ENCODE measurements at regions not wholly inside any gene's neighbourhood (a gene's known extent, or its start where the extent isn't known, plus 50 kb on each side); places are given as distances from the start of the nearest gene placed in this dataset.
"Not testable (repeated sequence)": the region's sequence is repeated elsewhere in the genome, so short reads cannot be mapped to it uniquely, and the experiment has no call there.

- H3K4me3 ChIP-seq: no peak overlapping the region
- H3K9ac ChIP-seq (ENCODE audit: insufficient read length): no peak overlapping the region
- DNase-seq (ENCODE audit: low read depth, low spot score): no peak
- no peaks in the 10 kb centered on the region for H3K36me3 ChIP-seq (ENCODE audit: insufficient read depth, low read length)
- H3K27ac ChIP-seq: no peak overlapping the region
- H3K9me3 ChIP-seq (ENCODE audit: low read depth, low read length): no peaks in the 10 kb centered on the region
- TF ChIP-seq EZH2 (IDR thresholded peaks at IDR 0.05) (no peak), FOXP2 (optimal IDR thresholded peaks at IDR 0.05; ENCODE audit: control extremely low read depth, extremely low read length, insufficient read depth) (no peak), POLR2AphosphoS5 (IDR thresholded peaks at IDR 0.05; ENCODE audit: borderline replicate concordance, low read depth, low read length) (no peak)
Observed at GRCh38 chr4:181834071-181834470, 409.1 kb upstream of the TENM3 start.

GRCh38 chr4:181835348-181835747 is 407.9 kb upstream of the TENM3 start:
- DNase-seq (ENCODE audit: low read depth, low spot score): no peak
- no peak overlapping the region for H3K27ac ChIP-seq
- H3K4me3 ChIP-seq: no peak overlapping the region
- H3K36me3 ChIP-seq (ENCODE audit: insufficient read depth, low read length): no peaks in the 10 kb centered on the region
- no peak overlapping the region for H3K9ac ChIP-seq (ENCODE audit: insufficient read length)
- no peaks in the 10 kb centered on the region for H3K9me3 ChIP-seq (ENCODE audit: low read depth, low read length)
- TF ChIP-seq EZH2 (IDR thresholded peaks at IDR 0.05): no peak
- no peak for TF ChIP-seq POLR2AphosphoS5 (IDR thresholded peaks at IDR 0.05; ENCODE audit: borderline replicate concordance, low read depth, low read length)
- TF ChIP-seq FOXP2 (optimal IDR thresholded peaks at IDR 0.05; ENCODE audit: control extremely low read depth, extremely low read length, insufficient read depth): no peak

GRCh38 chr4:181838253-181838652 is 404.9 kb upstream of the TENM3 start:
- DNase-seq (ENCODE audit: low read depth, low spot score): no peak
- H3K9ac ChIP-seq (ENCODE audit: insufficient read length): no peak overlapping the region
- no peaks in the 10 kb centered on the region for H3K36me3 ChIP-seq (ENCODE audit: insufficient read depth, low read length)
- H3K4me3 ChIP-seq: no peak overlapping the region
- no peaks in the 10 kb centered on the region for H3K9me3 ChIP-seq (ENCODE audit: low read depth, low read length)
- TF ChIP-seq FOXP2 (optimal IDR thresholded peaks at IDR 0.05; ENCODE audit: control extremely low read depth, extremely low read length, insufficient read depth): no peak
- no peak for TF ChIP-seq EZH2 (IDR thresholded peaks at IDR 0.05)
- no peak for TF ChIP-seq POLR2AphosphoS5 (IDR thresholded peaks at IDR 0.05; ENCODE audit: borderline replicate concordance, low read depth, low read length)
- H3K27ac ChIP-seq: no peak overlapping the region

GRCh38 chr4:181843797-181844196 is 399.4 kb upstream of the TENM3 start:
- not testable (repeated sequence) for H3K4me3 ChIP-seq; H3K36me3 ChIP-seq (ENCODE audit: insufficient read depth, low read length); H3K9me3 ChIP-seq (ENCODE audit: low read depth, low read length); DNase-seq (ENCODE audit: low read depth, low spot score); H3K27ac ChIP-seq; H3K9ac ChIP-seq (ENCODE audit: insufficient read length)

- H3K27ac ChIP-seq: no peak overlapping the region
- TF ChIP-seq FOXP2 (optimal IDR thresholded peaks at IDR 0.05; ENCODE audit: control extremely low read depth, extremely low read length, insufficient read depth) (no peak), POLR2AphosphoS5 (IDR thresholded peaks at IDR 0.05; ENCODE audit: borderline replicate concordance, low read depth, low read length) (no peak), EZH2 (IDR thresholded peaks at IDR 0.05) (no peak)
- no peaks in the 10 kb centered on the region for H3K36me3 ChIP-seq (ENCODE audit: insufficient read depth, low read length)
- H3K9me3 ChIP-seq (ENCODE audit: low read depth, low read length): no peaks in the 10 kb centered on the region
- DNase-seq (ENCODE audit: low read depth, low spot score): no peak
- H3K4me3 ChIP-seq: no peak overlapping the region
- no peak overlapping the region for H3K9ac ChIP-seq (ENCODE audit: insufficient read length)
Observed at GRCh38 chr4:181845617-181846016, 397.6 kb upstream of the TENM3 start.

GRCh38 chr4:181846934-181847333 is 396.3 kb upstream of the TENM3 start:
- no peak for DNase-seq (ENCODE audit: low read depth, low spot score)
- no peak overlapping the region for H3K4me3 ChIP-seq
- no peaks in the 10 kb centered on the region for H3K36me3 ChIP-seq (ENCODE audit: insufficient read depth, low read length)
- H3K27ac ChIP-seq: no peak overlapping the region
- no peaks in the 10 kb centered on the region for H3K9me3 ChIP-seq (ENCODE audit: low read depth, low read length)
- TF ChIP-seq POLR2AphosphoS5 (IDR thresholded peaks at IDR 0.05; ENCODE audit: borderline replicate concordance, low read depth, low read length): no peak
- TF ChIP-seq EZH2 (IDR thresholded peaks at IDR 0.05): no peak
- no peak for TF ChIP-seq FOXP2 (optimal IDR thresholded peaks at IDR 0.05; ENCODE audit: control extremely low read depth, extremely low read length, insufficient read depth)
- no peak overlapping the region for H3K9ac ChIP-seq (ENCODE audit: insufficient read length)

GRCh38 chr4:181848357-181848756 is 394.8 kb upstream of the TENM3 start:
- no peaks in the 10 kb centered on the region for H3K36me3 ChIP-seq (ENCODE audit: insufficient read depth, low read length)
- DNase-seq (ENCODE audit: low read depth, low spot score): no peak
- no peak for TF ChIP-seq EZH2 (IDR thresholded peaks at IDR 0.05)
- TF ChIP-seq FOXP2 (optimal IDR thresholded peaks at IDR 0.05; ENCODE audit: control extremely low read depth, extremely low read length, insufficient read depth): no peak
- TF ChIP-seq POLR2AphosphoS5 (IDR thresholded peaks at IDR 0.05; ENCODE audit: borderline replicate concordance, low read depth, low read length): no peak
- no peak overlapping the region for H3K4me3 ChIP-seq
- H3K9me3 ChIP-seq (ENCODE audit: low read depth, low read length): no peaks in the 10 kb centered on the region
- no peak overlapping the region for H3K27ac ChIP-seq
- no peak overlapping the region for H3K9ac ChIP-seq (ENCODE audit: insufficient read length)

- Histone ChIP-seq H3K4me3 (no peak overlapping the region), H3K9ac (ENCODE audit: insufficient read length) (no peak overlapping the region), H3K36me3 (ENCODE audit: insufficient read depth, low read length) (no peaks in the 10 kb centered on the region), H3K9me3 (ENCODE audit: low read depth, low read length) (no peaks in the 10 kb centered on the region), H3K27ac (no peak overlapping the region)
- no peak for TF ChIP-seq POLR2AphosphoS5 (IDR thresholded peaks at IDR 0.05; ENCODE audit: borderline replicate concordance, low read depth, low read length)
- no peak for TF ChIP-seq EZH2 (IDR thresholded peaks at IDR 0.05)
- no peak for TF ChIP-seq FOXP2 (optimal IDR thresholded peaks at IDR 0.05; ENCODE audit: control extremely low read depth, extremely low read length, insufficient read depth)
- DNase-seq (ENCODE audit: low read depth, low spot score): no peak
Observed at GRCh38 chr4:181849472-181849871, 393.7 kb upstream of the TENM3 start.

GRCh38 chr4:181853881-181854511 is 389.2 kb upstream of the TENM3 start:
- no peak for TF ChIP-seq POLR2AphosphoS5 (IDR thresholded peaks at IDR 0.05; ENCODE audit: borderline replicate concordance, low read depth, low read length)
- TF ChIP-seq FOXP2 (optimal IDR thresholded peaks at IDR 0.05; ENCODE audit: control extremely low read depth, extremely low read length, insufficient read depth): no peak
- no peak for TF ChIP-seq EZH2 (IDR thresholded peaks at IDR 0.05)
- DNase-seq (ENCODE audit: low read depth, low spot score): no peak
- Histone ChIP-seq H3K9ac (ENCODE audit: insufficient read length) (no peak overlapping the region), H3K27ac (no peak overlapping the region), H3K36me3 (ENCODE audit: insufficient read depth, low read length) (no peaks in the 10 kb centered on the region), H3K4me3 (no peak overlapping the region), H3K9me3 (ENCODE audit: low read depth, low read length) (no peaks in the 10 kb centered on the region)
